GM23338 (cell line): ENCODE measurements at regions not wholly inside any gene's neighbourhood (a gene's known extent, or its start where the extent isn't known, plus 50 kb on each side); places are given as distances from the start of the nearest gene placed in this dataset.
A peak's percentile ranks its signal among the peaks of the same experiment; 100 is the strongest.

Experiments used
- ATAC-seq: fragments of 200-7000 bp; cut with Tn5 transposase; 3 replicates; pipeline ENCODE4 v1.9.1; 2020
- DNase-seq: peaks from one replicate; pipeline ENCODE4 v3.0.0-alpha.2; 2015; ENCODE audit warnings: low spot score
- H2AFZ ChIP-seq: fragments of 200-600 bp; sonication (generic); 2 replicates; pipeline ENCODE4 v1.8.0; 2016; ENCODE audit warnings: antibody characterized with exemption, mild to moderate bottlenecking, moderate library complexity
- H3F3A ChIP-seq: fragments of 200-600 bp; sonication (generic); replicated peaks from 2 replicates; pipeline ENCODE4 v1.8.0; 2017; ENCODE audit warnings: antibody characterized with exemption, mixed run types, low read depth
- H3K27ac ChIP-seq: fragments of 200-600 bp; sonication (generic); 2 replicates; pipeline ENCODE4 v1.6.1; 2016; ENCODE audit warnings: low read depth
- H3K27me3 ChIP-seq: fragments of 200-600 bp; sonication (generic); 2 replicates; pipeline ENCODE4 v1.8.0; 2016; ENCODE audit warnings: mild to moderate bottlenecking, mixed run types, moderate library complexity; ENCODE audit not compliant: insufficient read depth
- H3K36me3 ChIP-seq: fragments of 200-600 bp; sonication (generic); 2 replicates; pipeline ENCODE4 v1.8.0; 2016; ENCODE audit warnings: mild to moderate bottlenecking; ENCODE audit not compliant: insufficient read depth
- H3K4me1 ChIP-seq: fragments of 200-600 bp; sonication (generic); 2 replicates; pipeline ENCODE4 v1.8.0; 2016; ENCODE audit warnings: mild to moderate bottlenecking, moderate library complexity; ENCODE audit not compliant: insufficient read depth
- H3K4me2 ChIP-seq: fragments of 200-600 bp; sonication (generic); 2 replicates; pipeline ENCODE4 v1.7.1; 2017; ENCODE audit warnings: mixed run types
- H3K4me3 ChIP-seq: fragments of 200-600 bp; sonication (generic); 2 replicates; pipeline ENCODE4 v1.6.1; 2016; ENCODE audit warnings: mixed run types
- H3K79me2 ChIP-seq: fragments of 200-600 bp; sonication (generic); replicated peaks from 2 replicates; pipeline ENCODE4 v1.8.0; 2017; ENCODE audit warnings: mild to moderate bottlenecking; ENCODE audit not compliant: insufficient read depth
- H3K9me2 ChIP-seq: fragments of 200-600 bp; sonication (generic); 2 replicates; pipeline ENCODE4 v1.8.0; 2017; ENCODE audit not compliant: insufficient read depth
- H4K20me1 ChIP-seq: fragments of 200-600 bp; sonication (generic); replicated peaks from 2 replicates; pipeline ENCODE4 v1.8.0; 2017; ENCODE audit warnings: mild to moderate bottlenecking; ENCODE audit not compliant: insufficient read depth
- H3K27ac Mint-ChIP-seq: 2 replicates; pipeline ENCODE4 v1.8.0; 2020; ENCODE audit warnings: inconsistent platforms, mild to moderate bottlenecking, moderate library complexity, mixed read lengths
- H3K27me3 Mint-ChIP-seq: 3 replicates; pipeline ENCODE4 v1.8.0; 2022; ENCODE audit warnings: low read depth, mild to moderate bottlenecking, moderate library complexity, mixed read lengths, inconsistent platforms; ENCODE audit not compliant: insufficient read depth, poor library complexity
- H3K36me3 Mint-ChIP-seq: 3 replicates; pipeline ENCODE4 v1.8.0; 2021; ENCODE audit warnings: low read depth, mild to moderate bottlenecking, inconsistent platforms, moderate library complexity, mixed read lengths
- H3K4me1 Mint-ChIP-seq: 3 replicates; pipeline ENCODE4 v1.8.0; 2020; ENCODE audit warnings: mild to moderate bottlenecking, inconsistent platforms, mixed read lengths
- H3K4me3 Mint-ChIP-seq: 3 replicates; pipeline ENCODE4 v1.8.0; 2021; ENCODE audit warnings: moderate library complexity, mild to moderate bottlenecking, inconsistent platforms, mixed read lengths
- H3K9me3 Mint-ChIP-seq: 3 replicates; pipeline ENCODE4 v1.8.0; 2020; ENCODE audit warnings: moderate library complexity, mild to moderate bottlenecking, inconsistent platforms, mixed read lengths
- CREB1 ChIP-seq: fragments of 250-450 bp; sonication (Bioruptor Pico); IDR thresholded peaks from 2 replicates; pipeline ENCODE4 v1.5.0; 2020; ENCODE audit warnings: low read depth, mild to moderate bottlenecking, moderate library complexity
- CTCF ChIP-seq, 2 experiments: fragments of 200-600 bp in 1 of 2; sonication (generic) in 1 of 2; conservative IDR thresholded peaks; 2 replicates each; pipeline versions ENCODE4 v1.5.1 to v1.6.1; 2016 to 2017; ENCODE audit warnings: antibody characterized with exemption in 2 of 2, low read depth in 2 of 2, mild to moderate bottlenecking in 2 of 2, moderate library complexity in 1 of 2
- ETS1 ChIP-seq: IDR thresholded peaks from 2 replicates; pipeline ENCODE4 v1.6.1; 2016; ENCODE audit warnings: antibody characterized with exemption
- EZH2 ChIP-seq: fragments of 200-600 bp; sonication (generic); IDR thresholded peaks from one replicate; pipeline ENCODE4 v1.8.0; 2017; ENCODE audit warnings: antibody characterized with exemption, mild to moderate bottlenecking, low read depth; ENCODE audit not compliant: unreplicated experiment
- EZH2phosphoT487 ChIP-seq: fragments of 200-600 bp; sonication (generic); IDR thresholded peaks from one replicate; pipeline ENCODE4 v1.8.1; 2018; ENCODE audit warnings: antibody characterized with exemption; ENCODE audit not compliant: unreplicated experiment
- JUNB ChIP-seq: IDR thresholded peaks from one replicate; pipeline ENCODE4 v1.6.1; 2016; ENCODE audit warnings: antibody characterized with exemption; ENCODE audit not compliant: unreplicated experiment
- NANOG ChIP-seq: IDR thresholded peaks from 2 replicates; pipeline ENCODE4 v1.6.1; 2016; ENCODE audit warnings: antibody characterized with exemption, borderline replicate concordance
- POLR2AphosphoS5 ChIP-seq: IDR thresholded peaks from 2 replicates; pipeline ENCODE4 v1.6.1; 2016; ENCODE audit warnings: antibody characterized with exemption, low read depth
- REST ChIP-seq: IDR thresholded peaks from one replicate; pipeline ENCODE4 v1.6.1; 2018; ENCODE audit warnings: antibody characterized with exemption; ENCODE audit not compliant: unreplicated experiment
- STAT1 ChIP-seq: IDR thresholded peaks from one replicate; pipeline ENCODE4 v1.6.1; 2016; ENCODE audit warnings: antibody characterized with exemption; ENCODE audit not compliant: unreplicated experiment
- ZNF114 ChIP-seq: fragments of 250-450 bp; sonication (Bioruptor Pico); IDR thresholded peaks from 2 replicates; pipeline ENCODE4 v1.5.0; 2020; ENCODE audit warnings: mild to moderate bottlenecking, moderate library complexity
- ZNF331 ChIP-seq: fragments of 250-450 bp; sonication (Bioruptor Pico); IDR thresholded peaks from 2 replicates; pipeline ENCODE4 v1.5.0; 2020; ENCODE audit warnings: low read depth, mild to moderate bottlenecking, moderate library complexity
- ZNF462 ChIP-seq: fragments of 250-450 bp; sonication (Bioruptor Pico); IDR thresholded peaks from 2 replicates; pipeline ENCODE4 v1.5.0; 2020; ENCODE audit warnings: mild to moderate bottlenecking, moderate library complexity

- no peaks in the 10 kb centered on the region for H3F3A ChIP-seq
- DNase-seq (no peak), ATAC-seq (peak; percentile 55)
- no peaks in the 10 kb centered on the region for H3K9me2 ChIP-seq
- no peak overlapping the region for H2AFZ ChIP-seq
- no peaks in the 10 kb centered on the region for H3K79me2 ChIP-seq
- H3K4me1 Mint-ChIP-seq, result peaks cover 3% of the 10 kb centered on the region
- no peaks in the 10 kb centered on the region for H3K27me3 Mint-ChIP-seq
- H3K4me2 ChIP-seq, result no peak overlapping the region
- no peak overlapping the region for H3K4me3 Mint-ChIP-seq
- no peak overlapping the region for H3K27ac ChIP-seq
- H4K20me1 ChIP-seq, result no peaks in the 10 kb centered on the region
- H3K27me3 ChIP-seq, result no peaks in the 10 kb centered on the region
- no peak overlapping the region for H3K27ac Mint-ChIP-seq
- no peak overlapping the region for H3K4me3 ChIP-seq
- no peaks in the 10 kb centered on the region for H3K36me3 ChIP-seq
- TF ChIP-seq EZH2phosphoT487 (no peak), ETS1 (no peak), ZNF331 (no peak), POLR2AphosphoS5 (no peak), JUNB (no peak), STAT1 (no peak), CTCF (conservative IDR thresholded peaks at IDR 0.05; ENCODE audit: low read depth in 2 of 2) (no peak), ZNF114 (CRISPR knock-in tag) (no peak), NANOG (no peak), REST (no peak), CREB1 (CRISPR knock-in tag) (no peak), ZNF462 (CRISPR knock-in tag) (no peak), EZH2 (no peak)
- H3K4me1 ChIP-seq, result 0 out of 2 replicates have a peak, but pooled peaks cover 2% of the 10 kb centered on the region
- H3K36me3 Mint-ChIP-seq, result no peaks in the 10 kb centered on the region; the same call in 2 of the 3 replicates
- no peaks in the 10 kb centered on the region for H3K9me3 Mint-ChIP-seq
Measured at GRCh38 chr11:11215944-11216343, 137.1 kb downstream of the CSNK2A3 start.
